ENCODE measurements at regions not wholly inside any gene's neighbourhood (a gene's known extent, or its start where the extent isn't known, plus 50 kb on each side); places are given as distances from the start of the nearest gene placed in this dataset.

- H3K4me2 ChIP-seq (ENCODE audit: control insufficient read depth, extremely low read depth, insufficient read depth, low read depth, low read length) = no peak overlapping the region
- no peak overlapping the region for H3K4me3 ChIP-seq (ENCODE audit: control insufficient read depth in 2 of 3, extremely low read depth in 1 of 3, insufficient read depth in 2 of 3, low read depth in 1 of 3, low read length in 3 of 3)
- H3K9me3 ChIP-seq (ENCODE audit: control insufficient read depth, low read depth, low read length) = peaks cover under 1% of the 10 kb centered on the region
- H3K9ac ChIP-seq (ENCODE audit: control insufficient read depth, extremely low read depth, insufficient read depth, low read length) = no peak overlapping the region
- no peak overlapping the region for H2AFZ ChIP-seq (ENCODE audit: control insufficient read depth, low read length)
- H3K27ac ChIP-seq (ENCODE audit: control insufficient read depth, insufficient read depth, low read length) = no peak overlapping the region
- FAIRE-seq = no peak
- dilution Hi-C loops (cut with MboI; ENCODE audit: extremely low pct_ligation_motif_present, low sequenced_read_pairs) = no loop called here
- no peaks in the 10 kb centered on the region for H3K4me1 ChIP-seq (ENCODE audit: control insufficient read depth, extremely low read depth, insufficient read depth, low read length)
- no peaks in the 10 kb centered on the region for H3K79me2 ChIP-seq (ENCODE audit: control insufficient read depth, insufficient read depth, low read length)
- H3K36me3 ChIP-seq (ENCODE audit: control insufficient read depth in 2 of 2, extremely low read depth in 1 of 2, insufficient read depth in 2 of 2, low read length in 2 of 2) = no peaks in the 10 kb centered on the region
- H3K9me1 ChIP-seq (ENCODE audit: control insufficient read depth, extremely low read depth, insufficient read depth, low read length) = no peaks in the 10 kb centered on the region
- H4K20me1 ChIP-seq (ENCODE audit: control insufficient read depth, extremely low read depth, insufficient read depth, low read length) = no peaks in the 10 kb centered on the region
- TF ChIP-seq CTCF (optimal IDR thresholded peaks at IDR 0.05 in 1 of 3, IDR thresholded peaks at IDR 0.05 in 1 of 3, conservative IDR thresholded peaks at IDR 0.05 in 1 of 3; ENCODE audit: extremely low read depth in 1 of 3, insufficient read depth in 2 of 3, low read length in 3 of 3) = no peak
- TF ChIP-seq EZH2 (IDR thresholded peaks at IDR 0.05; ENCODE audit: low read length) = no peak
- H3K27me3 ChIP-seq (ENCODE audit: control insufficient read depth, extremely low read depth, insufficient read depth, low read length) = no peaks in the 10 kb centered on the region
- DNase-seq (ENCODE audit: low read depth, low spot score) = no peak
Measured at GRCh38 chr2:5954509-5954908, 262.3 kb downstream of the SOX11 start.

GRCh38 chr2:5955921-5956320 lies 263.7 kb downstream of the SOX11 start:
- no peak overlapping the region for H3K9ac ChIP-seq (ENCODE audit: control insufficient read depth, extremely low read depth, insufficient read depth, low read length)
- no peaks in the 10 kb centered on the region for H3K36me3 ChIP-seq (ENCODE audit: control insufficient read depth in 2 of 2, extremely low read depth in 1 of 2, insufficient read depth in 2 of 2, low read length in 2 of 2)
- H3K4me2 ChIP-seq (ENCODE audit: control insufficient read depth, extremely low read depth, insufficient read depth, low read depth, low read length) = no peak overlapping the region
- H3K4me3 ChIP-seq (ENCODE audit: control insufficient read depth in 2 of 3, extremely low read depth in 1 of 3, insufficient read depth in 2 of 3, low read depth in 1 of 3, low read length in 3 of 3) = no peak overlapping the region
- no peaks in the 10 kb centered on the region for H3K79me2 ChIP-seq (ENCODE audit: control insufficient read depth, insufficient read depth, low read length)
- H3K27me3 ChIP-seq (ENCODE audit: control insufficient read depth, extremely low read depth, insufficient read depth, low read length) = no peaks in the 10 kb centered on the region
- H3K9me3 ChIP-seq (ENCODE audit: control insufficient read depth, low read depth, low read length) = no peaks in the 10 kb centered on the region
- no peaks in the 10 kb centered on the region for H4K20me1 ChIP-seq (ENCODE audit: control insufficient read depth, extremely low read depth, insufficient read depth, low read length)
- no peak for FAIRE-seq
- dilution Hi-C loops (cut with MboI; ENCODE audit: extremely low pct_ligation_motif_present, low sequenced_read_pairs) = no loop called here
- no peaks in the 10 kb centered on the region for H3K4me1 ChIP-seq (ENCODE audit: control insufficient read depth, extremely low read depth, insufficient read depth, low read length)
- TF ChIP-seq CTCF (optimal IDR thresholded peaks at IDR 0.05 in 1 of 3, IDR thresholded peaks at IDR 0.05 in 1 of 3, conservative IDR thresholded peaks at IDR 0.05 in 1 of 3; ENCODE audit: extremely low read depth in 1 of 3, insufficient read depth in 2 of 3, low read length in 3 of 3) (no peak), EZH2 (IDR thresholded peaks at IDR 0.05; ENCODE audit: low read length) (no peak)
- no peak for DNase-seq (ENCODE audit: low read depth, low spot score)
- H3K27ac ChIP-seq (ENCODE audit: control insufficient read depth, insufficient read depth, low read length) = no peak overlapping the region
- no peak overlapping the region for H2AFZ ChIP-seq (ENCODE audit: control insufficient read depth, low read length)
- no peaks in the 10 kb centered on the region for H3K9me1 ChIP-seq (ENCODE audit: control insufficient read depth, extremely low read depth, insufficient read depth, low read length)
